NCI-H146 (cell line): ENCODE measurements at regions not wholly inside any gene's neighbourhood (a gene's known extent, or its start where the extent isn't known, plus 50 kb on each side); places are given as distances from the start of the nearest gene placed in this dataset.
"Not testable (repeated sequence)": the region's sequence is repeated elsewhere in the genome, so short reads cannot be mapped to it uniquely, and the experiment has no call there.

ENCODE experiments used
- DNase-seq: peaks from one replicate; lab custom pipeline; 2025; lab: John Stamatoyannopoulos, UW

- DNase-seq = not testable (repeated sequence)
Measured at GRCh38 chr2:111424851-111425309, 304.2 kb downstream of the BCL2L11 start.

GRCh38 chr2:111425789-111426201 is 305.1 kb downstream of the BCL2L11 start:
- not testable (repeated sequence) for DNase-seq

- DNase-seq = not testable (repeated sequence)
Measured at GRCh38 chr2:111427346-111427745, 306.6 kb downstream of the BCL2L11 start.

- DNase-seq = not testable (repeated sequence)
Measured at GRCh38 chr2:111428915-111429314, 308.2 kb downstream of the BCL2L11 start.

- not testable (repeated sequence) for DNase-seq
Measured at GRCh38 chr2:111429353-111429752, 308.6 kb downstream of the BCL2L11 start.

- DNase-seq = not testable (repeated sequence)
Measured at GRCh38 chr2:111430817-111431661, 310.3 kb downstream of the BCL2L11 start.

- DNase-seq = not testable (repeated sequence)
Measured at GRCh38 chr2:111432423-111432822, 311.7 kb downstream of the BCL2L11 start.

GRCh38 chr2:111432916-111433499 is 312.3 kb downstream of the BCL2L11 start:
- not testable (repeated sequence) for DNase-seq

GRCh38 chr2:111433892-111434607 is 313.3 kb downstream of the BCL2L11 start:
- not testable (repeated sequence) for DNase-seq

- not testable (repeated sequence) for DNase-seq
Measured at GRCh38 chr2:111434608-111434939, 313.9 kb downstream of the BCL2L11 start.

- DNase-seq = not testable (repeated sequence)
Measured at GRCh38 chr2:111435553-111436310, 315.0 kb downstream of the BCL2L11 start.

- not testable (repeated sequence) for DNase-seq
Measured at GRCh38 chr2:111436411-111436810, 315.7 kb downstream of the BCL2L11 start.

GRCh38 chr2:111437288-111437990 is 316.7 kb downstream of the BCL2L11 start:
- DNase-seq = not testable (repeated sequence)

- not testable (repeated sequence) for DNase-seq
Measured at GRCh38 chr2:111438161-111438560, 317.4 kb downstream of the BCL2L11 start.

- DNase-seq = not testable (repeated sequence)
Measured at GRCh38 chr2:111439237-111439636, 318.5 kb downstream of the BCL2L11 start.

GRCh38 chr2:111441614-111442013 is 320.9 kb downstream of the BCL2L11 start:
- not testable (repeated sequence) for DNase-seq

GRCh38 chr2:111442767-111443454 is 322.2 kb downstream of the BCL2L11 start:
- not testable (repeated sequence) for DNase-seq

- not testable (repeated sequence) for DNase-seq
Measured at GRCh38 chr2:111444516-111444915, 323.8 kb downstream of the BCL2L11 start.

- not testable (repeated sequence) for DNase-seq
Measured at GRCh38 chr2:111445191-111445929, 324.6 kb downstream of the BCL2L11 start.

- not testable (repeated sequence) for DNase-seq
Measured at GRCh38 chr2:111445941-111446340, 325.2 kb downstream of the BCL2L11 start.
